Activated naive CD8-positive, alpha-beta T cell treated with anti-CD3 and anti-CD28 coated beads for 36 hours (primary cell): ENCODE measurements at regions not wholly inside any gene's neighbourhood (a gene's known extent, or its start where the extent isn't known, plus 50 kb on each side); places are given as distances from the start of the nearest gene placed in this dataset.
"Not testable (repeated sequence)": the region's sequence is repeated elsewhere in the genome, so short reads cannot be mapped to it uniquely, and the experiment has no call there.

Experiments
- DNase-seq: peaks from one replicate; pipeline ENCODE4 v3.0.0; 2021
- H3K27ac Mint-ChIP-seq: one replicate; pipeline ENCODE4 v1.8.0; 2022; ENCODE audit warnings: mild to moderate bottlenecking, moderate library complexity, mixed read lengths
- H3K27me3 Mint-ChIP-seq: one replicate; pipeline ENCODE4 v1.8.0; 2022; ENCODE audit warnings: mild to moderate bottlenecking, mixed read lengths
- H3K36me3 Mint-ChIP-seq: one replicate; pipeline ENCODE4 v1.8.0; 2021; ENCODE audit warnings: mild to moderate bottlenecking, mixed read lengths
- H3K4me1 Mint-ChIP-seq: one replicate; pipeline ENCODE4 v1.8.0; 2021; ENCODE audit warnings: mixed read lengths
- H3K4me3 Mint-ChIP-seq: one replicate; pipeline ENCODE4 v1.8.0; 2022; ENCODE audit warnings: mild to moderate bottlenecking, moderate library complexity, mixed read lengths
- H3K9me3 Mint-ChIP-seq: one replicate; pipeline ENCODE4 v1.8.0; 2022; ENCODE audit warnings: mixed read lengths

DNA sequence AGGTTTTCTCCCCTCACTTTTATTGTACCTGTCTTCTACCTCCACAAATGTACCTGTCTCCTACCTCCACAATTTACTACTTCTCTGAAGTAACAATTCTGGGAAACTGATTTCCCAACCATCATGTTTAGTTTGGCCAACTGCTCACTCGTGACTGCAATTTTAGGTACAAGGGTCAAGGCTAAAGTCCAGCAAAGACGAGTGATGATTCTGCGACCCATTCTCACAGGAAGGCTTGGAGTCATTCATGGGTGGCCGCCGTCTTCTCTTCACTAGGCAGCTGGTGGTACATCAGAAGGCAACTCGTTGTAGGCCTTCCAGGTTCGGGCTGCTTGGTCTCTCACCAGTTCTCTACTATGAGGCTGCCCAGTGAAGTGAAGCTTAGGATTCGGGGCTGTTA is 483.8 kb upstream of the JARID2 start:
- Mint-ChIP-seq H3K27ac (no peak overlapping the region), H3K9me3 (no peaks in the 10 kb centered on the region), H3K4me1 (peaks cover 10% of the 10 kb centered on the region), H3K36me3 (no peaks in the 10 kb centered on the region), H3K4me3 (no peak overlapping the region), H3K27me3 (no peaks in the 10 kb centered on the region)
- DNase-seq = no peak

DNA sequence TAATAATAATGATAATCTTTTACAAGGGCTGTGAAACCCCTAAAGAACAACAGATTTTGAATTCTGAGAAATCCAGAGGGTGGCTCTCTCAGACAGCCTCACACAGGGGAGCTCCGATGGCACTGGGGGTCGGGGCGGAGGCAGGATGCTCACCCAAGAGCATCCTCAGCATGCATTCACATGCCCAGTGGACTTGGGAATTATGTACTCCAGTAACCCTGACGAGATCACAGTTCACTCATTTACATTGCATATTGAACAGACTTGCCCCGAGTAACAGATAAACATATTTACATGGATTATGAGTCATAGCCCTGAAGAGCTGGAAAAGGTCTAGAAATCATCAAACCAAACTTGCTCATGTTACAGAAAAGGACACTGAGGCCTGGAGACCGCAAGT is 482.7 kb upstream of the JARID2 start:
- Mint-ChIP-seq H3K36me3 (no peaks in the 10 kb centered on the region), H3K27ac (no peak overlapping the region), H3K4me3 (no peak overlapping the region), H3K9me3 (no peaks in the 10 kb centered on the region), H3K4me1 (peaks cover 10% of the 10 kb centered on the region), H3K27me3 (no peaks in the 10 kb centered on the region)
- DNase-seq = no peak

DNA sequence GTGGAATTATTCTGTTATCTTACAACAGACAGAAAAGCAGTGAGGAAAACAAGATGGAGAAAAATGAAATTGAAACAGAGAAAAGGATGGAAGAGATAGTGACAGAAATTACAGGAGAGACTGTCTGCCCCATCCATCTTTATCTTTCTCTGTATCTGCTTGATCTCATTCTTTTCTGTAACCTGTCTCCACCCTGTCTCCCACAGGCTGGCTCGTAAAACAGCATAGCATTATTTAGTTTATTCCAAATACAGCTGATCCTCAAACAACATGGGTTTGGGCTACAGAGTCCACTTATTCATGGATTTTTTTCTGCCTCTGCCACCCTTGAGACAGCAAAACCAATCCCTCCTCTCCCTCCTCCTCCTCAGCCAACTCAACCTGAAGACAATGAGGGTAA is 482.3 kb upstream of the JARID2 start:
- H3K9me3 Mint-ChIP-seq = no peaks in the 10 kb centered on the region
- H3K27ac Mint-ChIP-seq = no peak overlapping the region
- peaks cover 7% of the 10 kb centered on the region for H3K4me1 Mint-ChIP-seq
- no peak overlapping the region for H3K4me3 Mint-ChIP-seq
- DNase-seq = no peak
- H3K36me3 Mint-ChIP-seq = no peaks in the 10 kb centered on the region
- no peaks in the 10 kb centered on the region for H3K27me3 Mint-ChIP-seq

DNA sequence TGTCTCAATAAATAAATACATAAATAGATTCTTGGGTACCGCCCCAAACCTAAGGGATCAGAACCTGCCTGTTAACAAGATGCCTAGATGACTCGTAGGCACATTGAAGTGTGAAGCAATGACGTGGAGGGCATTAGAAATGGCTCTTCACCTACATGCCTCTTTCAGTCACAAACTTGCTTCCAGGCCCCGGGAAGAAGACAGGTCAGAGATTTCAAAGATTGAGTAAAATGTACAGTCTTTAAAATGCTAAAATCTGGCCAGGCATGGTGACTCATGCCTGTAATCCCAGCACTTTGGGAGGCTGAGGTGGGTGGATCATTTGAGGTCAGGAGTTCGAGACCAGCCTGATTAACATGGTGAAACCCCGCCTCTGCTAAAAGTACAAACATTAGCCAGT is 480.8 kb upstream of the JARID2 start:
- Mint-ChIP-seq H3K27ac (no peak overlapping the region), H3K4me3 (no peak overlapping the region), H3K9me3 (no peaks in the 10 kb centered on the region), H3K36me3 (no peaks in the 10 kb centered on the region), H3K27me3 (no peaks in the 10 kb centered on the region), H3K4me1 (peaks cover 8% of the 10 kb centered on the region)
- no peak for DNase-seq

DNA sequence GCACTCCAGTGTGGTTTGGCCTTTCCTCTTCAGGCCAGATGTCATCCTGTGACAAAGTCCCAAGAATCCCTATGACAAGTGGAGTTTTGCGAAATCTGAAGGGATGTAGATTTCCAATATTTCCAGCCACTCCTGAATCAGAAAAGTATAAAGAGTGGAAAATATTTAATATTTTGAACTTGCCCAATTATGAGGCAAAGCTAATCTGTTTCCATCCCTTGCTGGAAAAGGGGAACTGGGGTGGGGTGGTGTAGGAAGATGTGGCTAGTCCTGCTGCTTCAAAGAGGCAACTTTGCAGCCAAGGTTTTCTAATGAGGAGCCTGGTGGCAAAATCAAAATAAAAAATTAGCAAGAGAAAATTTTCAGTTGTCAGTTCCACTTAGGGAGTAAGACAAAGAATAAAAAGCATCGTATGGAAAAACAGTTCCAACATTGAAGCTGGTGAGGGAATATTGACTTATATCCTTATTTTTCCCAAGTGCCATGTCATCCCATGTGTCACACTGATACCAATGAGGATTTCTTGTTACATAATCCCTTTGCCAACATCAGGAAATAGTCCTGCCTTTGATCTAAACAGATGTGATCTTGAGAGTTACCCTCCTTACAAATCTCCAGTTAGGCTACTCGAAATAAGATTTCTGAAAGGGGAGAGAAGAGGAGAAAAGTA is 480.0 kb upstream of the JARID2 start:
- H3K4me3 Mint-ChIP-seq = no peak overlapping the region
- H3K4me1 Mint-ChIP-seq = peaks cover 9% of the 10 kb centered on the region
- H3K27ac Mint-ChIP-seq = no peak overlapping the region
- no peaks in the 10 kb centered on the region for H3K9me3 Mint-ChIP-seq
- no peaks in the 10 kb centered on the region for H3K27me3 Mint-ChIP-seq
- no peak for DNase-seq
- H3K36me3 Mint-ChIP-seq = no peaks in the 10 kb centered on the region

DNA sequence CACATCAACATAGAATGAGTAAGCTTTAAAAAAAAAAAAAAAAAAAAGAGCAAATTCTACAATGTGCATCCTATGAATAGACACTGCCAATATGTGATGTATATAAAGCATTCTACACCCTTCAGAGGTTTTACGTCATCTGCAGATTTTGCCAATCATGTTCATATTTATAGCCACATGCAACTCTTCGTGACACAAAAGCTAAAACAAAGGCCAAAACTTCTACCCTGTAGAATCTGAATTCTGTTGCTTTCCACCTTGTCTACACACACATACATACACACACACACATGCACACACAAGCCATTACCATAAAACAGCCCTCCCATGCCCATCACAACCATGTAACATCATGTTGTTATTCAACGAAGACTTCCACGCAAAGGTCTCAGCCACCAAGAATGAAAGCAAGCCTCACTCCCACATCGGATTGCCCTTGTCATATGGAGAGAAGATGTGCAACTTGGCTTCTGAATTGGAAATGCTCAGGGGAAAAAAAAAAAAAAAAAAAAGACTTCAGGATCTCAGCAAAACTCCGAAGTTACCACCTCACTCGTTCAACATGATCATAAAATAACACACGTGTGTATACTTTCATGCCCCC is 479.4 kb upstream of the JARID2 start:
- Mint-ChIP-seq H3K36me3 (no peaks in the 10 kb centered on the region), H3K4me1 (peaks cover 9% of the 10 kb centered on the region), H3K9me3 (no peaks in the 10 kb centered on the region), H3K4me3 (no peak overlapping the region), H3K27ac (no peak overlapping the region), H3K27me3 (no peaks in the 10 kb centered on the region)
- no peak for DNase-seq

DNA sequence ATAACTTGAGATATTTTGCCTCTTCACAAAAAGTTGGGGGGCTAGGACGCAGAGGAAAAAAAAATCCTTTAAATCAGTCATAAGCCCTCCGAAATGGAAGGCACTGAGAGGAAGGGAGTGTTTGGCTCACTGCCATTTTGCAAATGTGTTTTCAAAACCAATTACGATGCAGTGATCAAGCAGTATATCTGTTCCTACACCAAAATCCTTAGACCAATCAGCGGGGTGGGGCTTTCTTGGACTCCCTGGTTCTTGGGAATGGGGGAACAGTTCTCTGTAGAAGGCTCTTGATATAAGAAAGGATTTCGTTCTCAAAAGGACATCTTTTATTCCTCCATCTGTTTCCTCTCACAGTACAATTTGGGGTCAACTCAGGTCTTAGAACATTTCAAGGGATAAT is 478.6 kb upstream of the JARID2 start:
- peaks cover 3% of the 10 kb centered on the region for H3K27me3 Mint-ChIP-seq
- DNase-seq = no peak
- no peak overlapping the region for H3K4me3 Mint-ChIP-seq
- no peak overlapping the region for H3K27ac Mint-ChIP-seq
- no peaks in the 10 kb centered on the region for H3K9me3 Mint-ChIP-seq
- H3K36me3 Mint-ChIP-seq = no peaks in the 10 kb centered on the region
- peaks cover 9% of the 10 kb centered on the region for H3K4me1 Mint-ChIP-seq

DNA sequence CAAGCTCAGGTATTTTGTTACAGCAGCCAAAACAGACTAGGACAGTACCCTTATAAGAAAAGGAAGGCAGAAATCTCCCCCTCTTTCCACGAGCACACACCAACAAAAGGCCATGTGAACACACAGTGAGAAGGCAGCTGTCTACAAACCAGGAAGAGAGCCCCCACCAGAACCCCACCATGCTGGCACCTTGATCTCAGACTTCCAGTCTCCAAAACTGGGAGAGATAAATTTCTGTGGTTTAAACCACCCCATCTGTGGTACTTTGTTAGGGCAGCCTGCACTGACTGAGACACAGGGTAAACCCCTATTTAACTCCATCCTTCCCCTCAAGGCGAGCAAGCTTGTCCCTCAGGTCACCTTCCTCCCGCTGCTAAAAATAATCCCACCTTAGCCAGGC is 475.8 kb upstream of the JARID2 start:
- no peak for DNase-seq
- no peak overlapping the region for H3K27ac Mint-ChIP-seq
- no peaks in the 10 kb centered on the region for H3K9me3 Mint-ChIP-seq
- no peak overlapping the region for H3K4me3 Mint-ChIP-seq
- peaks cover 4% of the 10 kb centered on the region for H3K27me3 Mint-ChIP-seq
- H3K36me3 Mint-ChIP-seq = no peaks in the 10 kb centered on the region
- peaks cover 4% of the 10 kb centered on the region for H3K4me1 Mint-ChIP-seq

DNA sequence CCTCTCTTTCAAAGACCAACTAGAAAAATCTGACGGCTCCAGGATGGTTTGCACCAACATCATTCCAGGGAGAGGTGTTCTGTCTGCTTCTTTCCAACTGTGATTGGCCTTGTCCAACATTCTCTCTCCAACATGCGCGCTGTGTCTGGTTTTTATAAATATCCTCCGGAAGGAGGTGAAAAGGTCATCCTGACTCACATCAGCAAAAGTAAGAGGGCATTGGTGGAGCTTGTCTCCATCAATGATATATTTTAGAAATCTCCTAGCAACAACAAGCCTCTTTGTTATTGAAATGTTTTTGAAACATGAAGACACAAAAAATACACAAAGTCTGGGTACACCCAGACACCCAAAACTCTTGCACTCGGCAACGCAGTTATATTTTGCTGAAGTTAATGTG is 475.3 kb upstream of the JARID2 start:
- no peak for DNase-seq
- Mint-ChIP-seq H3K36me3 (no peaks in the 10 kb centered on the region), H3K27ac (no peak overlapping the region), H3K4me3 (no peak overlapping the region), H3K27me3 (peaks cover 4% of the 10 kb centered on the region), H3K9me3 (no peaks in the 10 kb centered on the region), H3K4me1 (peaks cover 4% of the 10 kb centered on the region)

DNA sequence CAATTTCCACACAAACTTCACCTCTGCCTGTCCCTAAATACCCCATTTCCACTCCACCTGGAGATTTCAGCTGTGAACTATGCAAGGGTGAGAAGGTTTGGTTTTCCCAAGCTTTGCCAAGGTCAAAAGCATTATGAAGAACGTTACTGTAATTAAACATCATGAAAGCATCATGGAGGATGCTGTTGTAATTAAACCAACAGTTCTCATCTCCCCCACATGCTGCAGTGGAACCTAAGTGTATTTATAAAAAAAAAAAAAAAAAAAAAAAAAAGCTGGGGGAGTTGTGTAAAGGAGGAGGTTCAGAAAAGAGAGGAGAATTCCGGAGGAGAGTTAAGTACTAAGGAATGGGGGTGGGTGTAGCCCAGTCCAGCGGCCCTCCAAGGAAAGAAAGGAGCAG is 474.9 kb upstream of the JARID2 start:
- Mint-ChIP-seq H3K4me3 (no peak overlapping the region), H3K36me3 (no peaks in the 10 kb centered on the region), H3K4me1 (peaks cover 4% of the 10 kb centered on the region), H3K27me3 (peaks cover 4% of the 10 kb centered on the region), H3K9me3 (no peaks in the 10 kb centered on the region), H3K27ac (no peak overlapping the region)
- DNase-seq = no peak

DNA sequence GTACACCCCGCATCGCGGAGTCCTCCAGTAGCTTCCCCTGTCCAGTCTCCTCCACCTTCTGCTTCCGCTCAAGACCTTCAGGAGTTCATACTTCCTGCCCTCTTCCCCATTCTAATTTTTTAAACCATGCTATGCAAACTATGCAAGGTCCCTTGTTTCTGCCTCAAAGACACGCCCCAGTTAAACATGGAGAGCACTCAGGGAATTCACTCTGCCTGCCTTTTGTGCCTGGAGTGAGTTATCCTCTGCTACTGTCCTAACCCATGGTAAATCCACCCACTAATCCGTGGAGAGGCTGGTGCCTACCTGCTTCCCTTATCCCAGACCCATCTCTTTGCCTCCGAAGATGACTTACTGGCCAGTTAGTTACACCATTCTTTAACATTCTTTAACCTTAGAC is 473.7 kb upstream of the JARID2 start:
- Mint-ChIP-seq H3K4me1 (peaks cover 4% of the 10 kb centered on the region), H3K27me3 (peaks cover 4% of the 10 kb centered on the region), H3K4me3 (no peak overlapping the region)

DNA sequence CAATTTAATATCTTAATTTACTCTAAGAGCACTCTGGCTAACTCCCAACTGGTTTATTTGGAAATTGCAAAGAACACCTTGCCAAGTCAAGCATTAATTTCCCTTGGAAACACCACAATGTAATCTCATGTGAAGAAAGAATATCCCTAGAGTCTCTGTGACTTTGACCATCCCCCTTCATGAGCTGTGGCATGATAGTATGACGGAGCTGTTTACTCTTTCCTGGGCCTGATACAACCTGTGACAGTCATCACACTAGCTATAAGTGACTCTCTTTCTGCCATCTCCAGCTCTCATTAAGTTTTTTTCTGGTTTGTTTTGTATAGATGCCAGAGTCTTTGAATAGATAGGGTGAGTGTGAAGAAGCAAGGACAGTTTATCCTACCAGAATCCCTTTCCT is 470.3 kb upstream of the JARID2 start:
- peaks cover 9% of the 10 kb centered on the region for H3K27me3 Mint-ChIP-seq

More for the DNA sequence above, 473.7 kb upstream of the JARID2 start:
- H3K27ac Mint-ChIP-seq = no peak overlapping the region
- no peak for DNase-seq
- H3K36me3 Mint-ChIP-seq = no peaks in the 10 kb centered on the region
- H3K9me3 Mint-ChIP-seq = no peaks in the 10 kb centered on the region

DNA sequence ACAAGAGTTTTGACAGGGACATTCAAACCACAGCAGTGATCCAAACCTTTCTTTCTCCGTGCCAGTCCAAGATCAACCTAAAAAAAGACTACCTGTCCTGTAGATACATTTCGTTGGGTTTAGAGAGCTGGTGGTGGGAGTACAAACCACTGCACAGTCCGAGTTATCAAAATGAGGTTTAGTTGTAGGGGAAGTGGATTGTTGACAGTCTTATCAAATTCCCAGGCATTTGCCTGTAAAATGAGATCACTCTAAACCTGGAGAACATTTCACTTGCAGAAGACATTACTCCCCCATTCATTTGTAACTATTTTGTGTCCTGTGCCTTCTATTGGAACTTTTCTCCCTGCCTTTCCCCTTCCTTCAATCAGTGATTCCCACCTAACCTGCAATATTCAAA is 469.6 kb upstream of the JARID2 start:
- DNase-seq = no peak
- H3K27ac Mint-ChIP-seq = no peak overlapping the region
- H3K36me3 Mint-ChIP-seq = no peaks in the 10 kb centered on the region
- no peaks in the 10 kb centered on the region for H3K4me1 Mint-ChIP-seq
- peaks cover 9% of the 10 kb centered on the region for H3K27me3 Mint-ChIP-seq
- no peaks in the 10 kb centered on the region for H3K9me3 Mint-ChIP-seq
- H3K4me3 Mint-ChIP-seq = no peak overlapping the region

More for the DNA sequence above, 470.3 kb upstream of the JARID2 start:
- H3K36me3 Mint-ChIP-seq = no peaks in the 10 kb centered on the region
- no peaks in the 10 kb centered on the region for H3K4me1 Mint-ChIP-seq
- no peaks in the 10 kb centered on the region for H3K9me3 Mint-ChIP-seq
- H3K4me3 Mint-ChIP-seq = no peak overlapping the region
- no peak overlapping the region for H3K27ac Mint-ChIP-seq
- DNase-seq = no peak

DNA sequence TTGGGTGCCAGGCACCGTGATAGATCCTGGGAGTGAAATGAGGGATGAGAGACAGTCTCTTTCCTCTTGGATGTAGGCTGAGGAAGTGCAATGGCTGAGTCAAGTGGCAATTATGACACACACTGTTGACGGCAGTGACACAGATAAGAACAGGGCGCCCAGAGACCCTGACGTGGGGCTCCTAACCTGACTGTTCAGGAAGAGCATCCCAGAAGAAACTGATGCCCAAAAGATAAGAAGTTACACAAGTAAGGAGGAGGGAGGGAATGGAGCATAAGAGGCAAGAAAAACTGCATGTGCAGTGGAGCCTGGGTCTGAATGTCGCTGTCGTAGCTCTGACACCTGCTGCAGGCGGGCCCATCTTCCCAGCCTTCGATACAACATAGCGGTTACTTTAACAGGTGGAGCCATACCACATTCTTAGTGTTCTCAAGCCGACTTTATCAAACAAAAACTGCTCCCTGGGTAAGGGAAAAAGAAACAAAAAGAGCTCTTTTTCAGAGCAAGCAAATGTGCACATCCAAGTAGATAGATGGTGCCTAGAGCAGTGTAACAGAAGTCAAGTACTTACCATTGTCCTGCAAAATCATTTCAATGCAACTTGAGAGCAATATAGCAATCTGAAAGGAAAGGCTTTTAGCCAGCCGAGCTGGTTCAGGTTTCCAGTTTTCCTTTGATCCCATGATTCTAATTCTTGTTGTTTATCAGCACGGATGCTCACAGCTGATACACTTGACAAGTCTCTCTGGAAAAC is 463.9 kb upstream of the JARID2 start:
- Mint-ChIP-seq H3K27ac (no peak overlapping the region), H3K9me3 (peaks cover 5% of the 10 kb centered on the region), H3K4me3 (no peak overlapping the region), H3K27me3 (peaks cover 4% of the 10 kb centered on the region), H3K36me3 (no peaks in the 10 kb centered on the region), H3K4me1 (peaks cover 15% of the 10 kb centered on the region)
- DNase-seq = no peak

DNA sequence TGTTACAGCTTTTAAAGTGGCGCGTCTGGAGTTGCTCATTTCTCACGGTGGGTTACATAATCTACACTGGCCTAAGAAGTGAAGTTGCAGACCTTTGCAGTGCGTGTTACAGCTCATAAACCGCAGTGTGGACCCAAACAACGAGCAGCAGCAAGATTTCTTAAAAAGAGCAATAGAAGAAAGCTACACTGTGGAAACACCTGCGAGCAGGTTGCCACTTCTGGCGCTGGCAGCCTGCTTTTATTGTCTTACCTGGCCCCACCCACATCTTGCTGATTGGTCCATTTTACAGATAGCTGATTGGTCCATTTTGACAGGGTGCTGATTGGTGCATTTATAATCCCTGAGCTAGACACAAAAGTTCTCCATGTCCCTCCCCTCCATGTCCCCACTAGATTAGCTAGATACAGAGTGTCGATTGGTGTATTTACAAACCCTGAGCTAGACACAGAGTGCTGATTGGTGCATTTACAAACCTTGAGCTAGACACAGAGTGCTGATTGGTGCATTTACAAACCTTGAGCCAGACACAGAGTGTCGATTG is 462.9 kb upstream of the JARID2 start:
- H3K27ac Mint-ChIP-seq, DNase-seq, H3K27me3 Mint-ChIP-seq, H3K4me3 Mint-ChIP-seq, H3K9me3 Mint-ChIP-seq, H3K36me3 Mint-ChIP-seq: not testable (repeated sequence)
- H3K4me1 Mint-ChIP-seq = peaks cover 19% of the 10 kb centered on the region
